Activated CD4-positive, alpha-beta T cell treated with anti-CD3 and anti-CD28 coated beads, Interleukin-2, amount 10 ng/mL, durations not matched to agents 7 days and 5 days (primary cell): ENCODE measurements at regions not wholly inside any gene's neighbourhood (a gene's known extent, or its start where the extent isn't known, plus 50 kb on each side); places are given as distances from the start of the nearest gene placed in this dataset.
A peak's percentile ranks its signal among the peaks of the same experiment; 100 is the strongest.

Source experiments
- CTCF ChIA-PET: fragments of 350-600 bp; sonication (Branson Sonifier 250); formaldehyde crosslinking; loops from one replicate; lab custom pipeline; 2021; ENCODE audit warnings: antibody characterized with exemption; lab: Charles Lee
- POLR2A ChIA-PET: fragments of 350-600 bp; sonication (Branson Sonifier 250); formaldehyde crosslinking; loops from one replicate; lab custom pipeline; 2021; ENCODE audit warnings: antibody characterized with exemption; lab: Charles Lee
- DNase-seq: peaks from one replicate; pipeline ENCODE4 v3.0.0-alpha.2; 2020
- H3K27ac Mint-ChIP-seq: one replicate; pipeline ENCODE4 v1.8.0; 2021; ENCODE audit warnings: mild to moderate bottlenecking, moderate library complexity, mixed read lengths
- H3K27me3 Mint-ChIP-seq: one replicate; pipeline ENCODE4 v1.8.0; 2021; ENCODE audit warnings: mixed read lengths
- H3K36me3 Mint-ChIP-seq: one replicate; pipeline ENCODE4 v1.8.0; 2021; ENCODE audit warnings: low read depth, mixed read lengths
- H3K4me1 Mint-ChIP-seq: one replicate; pipeline ENCODE4 v1.8.0; 2021; ENCODE audit warnings: mixed read lengths
- H3K4me3 Mint-ChIP-seq: one replicate; pipeline ENCODE4 v1.8.0; 2021; ENCODE audit warnings: mild to moderate bottlenecking, moderate library complexity, mixed read lengths
- H3K9me3 Mint-ChIP-seq: one replicate; pipeline ENCODE4 v1.8.0; 2021; ENCODE audit warnings: mixed read lengths

DNA sequence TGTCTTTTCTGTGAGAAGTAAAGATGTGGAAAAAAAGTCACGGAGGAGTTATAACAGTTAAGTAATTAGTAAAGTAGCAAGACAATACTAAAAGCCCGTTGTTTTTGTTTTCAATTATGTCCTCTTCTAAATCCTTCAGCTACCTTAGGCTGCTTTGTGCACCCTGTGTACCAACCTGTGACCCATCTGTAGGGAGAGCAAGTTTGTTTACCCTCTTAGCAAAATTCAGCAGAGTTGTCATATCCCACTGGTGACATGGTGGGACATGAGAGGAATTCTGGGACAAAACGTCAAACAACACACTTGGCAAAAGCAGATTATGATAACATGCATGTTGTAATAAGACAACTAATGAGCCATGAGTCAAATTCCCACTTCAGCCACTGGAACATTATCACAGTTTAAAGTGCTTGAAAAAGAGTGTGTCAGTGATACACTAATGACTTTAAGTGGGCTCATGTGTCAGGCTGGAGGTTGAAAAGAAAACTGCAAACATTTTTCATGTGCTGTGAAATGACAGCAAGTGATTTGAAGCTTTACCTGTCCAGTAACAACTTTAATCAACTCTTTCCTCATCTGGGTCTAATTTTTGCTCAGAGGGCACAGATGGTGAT, 392.8 kb upstream of the ACVR2A start:
- ChIA-PET CTCF (no interaction called here), POLR2A (no interaction called here)
- Mint-ChIP-seq H3K4me1 (peaks cover 10% of the 10 kb centered on the region), H3K27me3 (peaks cover 9% of the 10 kb centered on the region), H3K4me3 (no peak overlapping the region), H3K9me3 (peaks cover 3% of the 10 kb centered on the region), H3K36me3 (no peaks in the 10 kb centered on the region), H3K27ac (no peak overlapping the region)
- DNase-seq: no peak

DNA sequence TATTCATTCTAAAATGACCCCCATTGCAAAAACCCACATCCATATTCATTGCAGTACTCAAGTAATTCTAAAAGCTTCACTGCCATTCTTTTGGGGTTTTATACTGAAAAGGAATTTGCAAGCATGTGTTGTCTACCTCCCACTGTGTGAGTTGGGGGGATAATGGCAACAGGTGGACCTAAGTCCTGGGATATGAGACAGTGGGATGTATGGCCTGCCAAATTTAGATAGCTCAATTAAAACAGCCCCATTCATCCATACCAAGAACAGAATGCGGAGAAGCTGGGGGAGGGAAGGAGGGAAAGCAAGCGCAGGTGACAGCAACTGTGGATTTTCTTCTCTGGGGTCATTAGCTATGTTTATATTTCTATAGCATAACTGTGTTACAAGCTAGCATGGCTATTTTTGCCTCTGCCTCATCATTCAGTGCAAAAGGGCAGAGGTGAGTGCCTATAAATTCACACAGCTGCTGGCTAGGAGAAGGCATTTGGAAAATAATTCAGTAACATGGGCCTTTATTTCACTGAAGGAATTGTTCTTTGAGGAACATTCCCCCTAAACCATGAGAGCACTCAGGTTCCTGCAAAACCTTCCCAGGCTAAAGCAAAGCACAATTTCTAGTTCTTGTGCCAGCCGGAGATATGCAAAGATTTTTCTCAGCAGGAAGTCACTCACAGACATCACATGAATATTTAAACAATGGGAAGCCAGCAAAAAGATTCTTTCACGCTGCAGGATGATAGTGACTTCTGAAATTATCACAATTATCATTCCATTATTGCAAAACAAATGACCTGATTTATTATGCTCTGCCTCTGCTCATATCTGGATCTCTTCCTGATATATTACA, 393.9 kb upstream of the ACVR2A start:
- CTCF ChIA-PET: interaction anchor here (1.0 kb wide), 1 partner anchor 21 kb away, joined by 4 read pairs; no protein-coding TSS in a partner anchor
- no peak overlapping the region for H3K4me3 Mint-ChIP-seq
- peaks cover 10% of the 10 kb centered on the region for H3K4me1 Mint-ChIP-seq
- H3K36me3 Mint-ChIP-seq: no peaks in the 10 kb centered on the region
- peaks cover 9% of the 10 kb centered on the region for H3K27me3 Mint-ChIP-seq
- POLR2A ChIA-PET: no interaction called here
- H3K27ac Mint-ChIP-seq: no peak overlapping the region
- peaks cover 7% of the 10 kb centered on the region for H3K9me3 Mint-ChIP-seq
- DNase-seq: no peak

DNA sequence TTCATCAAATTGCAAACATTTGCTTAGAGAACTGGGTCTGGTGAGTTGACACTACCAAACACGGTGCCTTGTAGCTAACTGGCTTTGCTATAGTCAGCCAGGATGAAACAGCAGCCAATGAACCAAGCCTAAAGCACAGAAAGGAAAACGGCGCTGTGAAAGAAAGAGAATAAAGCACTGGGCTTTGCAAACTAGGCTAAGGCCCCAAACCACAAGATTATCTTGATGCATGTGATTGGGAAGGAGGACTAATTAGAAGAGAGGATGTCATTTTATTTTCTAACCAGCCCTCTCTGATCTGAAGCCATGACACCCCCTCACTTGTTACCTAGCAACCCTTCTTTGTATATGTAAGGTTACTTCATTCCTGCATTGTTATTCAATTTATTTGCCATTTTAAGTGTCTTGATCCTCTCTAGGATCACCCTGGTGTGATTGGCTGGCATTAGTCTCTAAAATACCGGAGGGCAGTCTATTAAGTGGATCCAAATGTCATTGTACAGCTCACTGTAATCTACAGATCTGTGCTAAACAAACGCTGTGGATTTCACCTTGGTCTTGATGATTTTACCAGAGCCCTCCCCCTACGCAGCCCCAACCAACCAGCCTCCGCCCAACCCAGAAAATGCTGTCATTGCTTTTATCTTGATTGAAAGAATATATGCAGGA, 395.4 kb upstream of the ACVR2A start:
- peaks cover 10% of the 10 kb centered on the region for H3K4me1 Mint-ChIP-seq
- H3K27ac Mint-ChIP-seq: peak overlapping the region; percentile 52
- peaks cover 9% of the 10 kb centered on the region for H3K27me3 Mint-ChIP-seq
- H3K4me3 Mint-ChIP-seq: no peak overlapping the region
- ChIA-PET CTCF (no interaction called here), POLR2A (no interaction called here)
- H3K36me3 Mint-ChIP-seq: peaks cover 2% of the 10 kb centered on the region
- DNase-seq: peak; percentile 8
- H3K9me3 Mint-ChIP-seq: peaks cover 8% of the 10 kb centered on the region

DNA sequence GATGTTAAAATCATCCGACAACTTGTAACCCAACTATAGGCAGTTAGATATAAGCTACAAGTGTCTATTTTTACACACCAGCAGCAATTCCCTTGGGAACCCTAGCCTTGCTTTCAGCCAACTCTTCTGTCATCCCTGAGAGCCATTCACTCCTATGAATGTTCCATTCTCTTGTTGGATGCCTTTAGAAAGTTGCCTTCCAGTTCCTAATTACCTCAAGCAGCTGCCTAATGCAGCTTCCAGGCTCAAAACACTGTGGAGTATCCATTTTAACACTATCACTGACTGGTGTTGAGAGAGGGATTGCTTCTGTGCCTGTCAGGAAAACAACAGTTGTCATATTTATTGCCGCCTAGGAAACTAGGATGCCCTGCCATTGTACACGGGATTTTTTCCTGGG, 402.0 kb upstream of the ACVR2A start:
- H3K4me1 Mint-ChIP-seq: no peaks in the 10 kb centered on the region
- no peak for DNase-seq
- H3K36me3 Mint-ChIP-seq: peaks cover 2% of the 10 kb centered on the region
- H3K9me3 Mint-ChIP-seq: peaks cover 10% of the 10 kb centered on the region
- POLR2A ChIA-PET: no interaction called here
- no peak overlapping the region for H3K4me3 Mint-ChIP-seq
- CTCF ChIA-PET: no interaction called here
- H3K27ac Mint-ChIP-seq: no peak overlapping the region
- peaks cover 4% of the 10 kb centered on the region for H3K27me3 Mint-ChIP-seq

DNA sequence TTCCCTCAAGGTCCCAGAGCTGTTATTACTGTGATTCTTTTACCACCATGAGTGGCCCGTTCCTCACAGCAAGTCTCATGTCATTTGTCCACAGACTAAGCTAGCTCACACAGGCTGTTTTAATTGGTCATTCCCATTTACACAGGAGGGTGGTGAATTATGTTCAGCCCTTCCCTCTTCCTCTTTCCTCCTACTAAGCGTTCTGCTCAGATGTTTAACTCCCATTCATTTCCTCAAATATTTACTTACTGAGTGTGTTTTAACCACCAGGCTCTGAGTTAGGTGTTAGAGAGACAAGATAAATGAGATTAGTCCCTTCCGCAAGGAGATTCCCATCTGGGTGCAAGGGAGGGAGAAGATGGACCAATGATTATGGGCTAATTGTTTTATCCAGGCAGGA, 403.6 kb upstream of the ACVR2A start:
- H3K27ac Mint-ChIP-seq: no peak overlapping the region
- peaks cover 8% of the 10 kb centered on the region for H3K9me3 Mint-ChIP-seq
- POLR2A ChIA-PET: no interaction called here
- H3K4me1 Mint-ChIP-seq: no peaks in the 10 kb centered on the region
- no peak for DNase-seq
- peaks cover 4% of the 10 kb centered on the region for H3K27me3 Mint-ChIP-seq
- H3K4me3 Mint-ChIP-seq: no peak overlapping the region
- peaks cover 2% of the 10 kb centered on the region for H3K36me3 Mint-ChIP-seq
- CTCF ChIA-PET: interaction anchor here (1.5 kb wide), 1 partner anchor 10 kb away, joined by 4 read pairs; no protein-coding TSS in a partner anchor

DNA sequence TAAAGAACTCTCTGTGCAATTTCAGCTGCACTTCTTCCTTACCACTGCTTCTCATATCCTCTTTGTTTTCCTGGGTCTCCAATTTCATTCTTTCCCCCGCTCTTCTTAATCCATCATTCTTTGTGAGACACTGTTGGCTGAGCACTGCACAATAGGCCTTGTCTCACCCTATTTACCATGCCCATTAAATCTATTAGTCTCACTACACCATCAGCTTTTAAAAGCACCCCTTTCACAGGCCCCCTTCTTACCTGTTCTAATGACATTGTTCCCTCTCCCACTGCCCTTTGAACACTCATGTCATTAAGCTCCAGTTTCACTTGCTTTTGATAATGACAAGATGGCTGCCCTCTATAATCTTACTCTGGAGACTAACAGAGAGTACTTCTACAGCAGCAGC, 404.1 kb upstream of the ACVR2A start:
- Mint-ChIP-seq H3K4me3 (no peak overlapping the region), H3K27ac (no peak overlapping the region), H3K36me3 (peaks cover 2% of the 10 kb centered on the region), H3K4me1 (no peaks in the 10 kb centered on the region), H3K27me3 (peaks cover 4% of the 10 kb centered on the region), H3K9me3 (peaks cover 6% of the 10 kb centered on the region)
- CTCF ChIA-PET: interaction anchor here (1.5 kb wide), 1 partner anchor 9 kb away, joined by 4 read pairs; no protein-coding TSS in a partner anchor
- DNase-seq: no peak
- POLR2A ChIA-PET: no interaction called here

DNA sequence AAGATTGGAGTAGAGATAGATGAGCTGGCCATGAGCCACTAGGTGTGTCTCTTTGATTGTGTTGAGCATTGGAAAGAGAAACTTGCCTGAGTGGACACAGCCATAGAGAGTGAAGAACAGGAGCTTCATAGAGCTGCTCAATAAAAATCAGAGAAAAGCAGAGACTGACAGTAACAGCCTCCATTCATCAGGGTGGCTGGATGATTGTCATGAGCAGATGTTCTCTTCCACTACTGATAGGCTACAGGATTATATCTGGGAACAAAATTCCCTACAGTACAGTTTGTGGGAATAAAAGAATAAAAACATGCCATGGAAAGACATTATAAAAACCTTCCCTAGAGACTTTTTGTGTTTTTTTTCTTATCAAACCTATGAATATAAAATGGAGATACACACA, 404.8 kb upstream of the ACVR2A start:
- DNase-seq: no peak
- Mint-ChIP-seq H3K36me3 (no peaks in the 10 kb centered on the region), H3K9me3 (peaks cover 3% of the 10 kb centered on the region), H3K4me3 (no peak overlapping the region), H3K27ac (no peak overlapping the region), H3K27me3 (peaks cover 4% of the 10 kb centered on the region), H3K4me1 (no peaks in the 10 kb centered on the region)
- CTCF ChIA-PET: interaction anchor here (1.5 kb wide), 1 partner anchor 9 kb away, joined by 4 read pairs; no protein-coding TSS in a partner anchor
- POLR2A ChIA-PET: no interaction called here

DNA sequence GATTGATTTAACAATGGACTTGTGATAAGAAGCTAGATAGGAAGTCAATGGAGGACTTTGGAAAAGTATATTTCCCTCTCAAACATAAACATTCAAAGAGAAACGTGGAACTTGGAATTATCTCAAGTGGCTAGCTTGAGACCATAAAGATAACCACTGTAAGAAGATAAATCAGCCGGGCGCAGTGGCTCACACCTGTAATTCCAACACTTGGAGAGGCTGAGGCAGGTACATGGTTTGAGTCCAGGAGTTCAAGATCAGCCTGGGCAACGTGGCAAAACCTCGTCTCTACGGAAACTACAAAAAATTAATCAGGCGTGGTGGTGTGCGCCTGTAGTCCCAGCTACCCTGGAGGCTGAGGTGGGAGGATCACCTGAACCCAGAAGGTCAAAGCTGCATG, 405.9 kb upstream of the ACVR2A start:
- Mint-ChIP-seq H3K4me3 (no peak overlapping the region), H3K9me3 (peaks cover 3% of the 10 kb centered on the region), H3K27ac (no peak overlapping the region), H3K36me3 (no peaks in the 10 kb centered on the region), H3K4me1 (no peaks in the 10 kb centered on the region), H3K27me3 (peaks cover 4% of the 10 kb centered on the region)
- ChIA-PET POLR2A (no interaction called here), CTCF (no interaction called here)
- DNase-seq: no peak

DNA sequence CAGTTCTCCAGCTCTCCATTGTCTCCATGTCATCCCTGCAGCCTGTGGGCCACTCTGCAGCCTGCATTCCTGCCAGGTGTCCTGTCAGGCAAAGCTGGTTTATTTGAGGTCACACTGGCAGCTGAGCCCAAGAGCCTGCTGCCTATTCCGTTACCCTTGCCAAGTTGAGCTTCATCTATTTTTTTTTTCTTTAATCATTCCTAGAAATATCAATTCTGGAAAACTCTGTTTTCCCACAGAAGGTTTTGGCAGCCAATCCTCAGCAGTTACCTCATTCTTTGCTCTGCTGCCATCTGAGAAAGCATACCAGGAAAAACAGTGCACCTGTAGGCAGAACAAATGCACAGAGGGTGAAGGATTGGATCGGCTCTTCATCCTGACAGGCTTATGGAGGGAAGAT, 411.0 kb upstream of the ACVR2A start:
- H3K27me3 Mint-ChIP-seq: no peaks in the 10 kb centered on the region
- POLR2A ChIA-PET: no interaction called here
- no peak for DNase-seq
- H3K36me3 Mint-ChIP-seq: no peaks in the 10 kb centered on the region
- H3K4me3 Mint-ChIP-seq: no peak overlapping the region
- CTCF ChIA-PET: no interaction called here
- peaks cover 6% of the 10 kb centered on the region for H3K4me1 Mint-ChIP-seq
- no peak overlapping the region for H3K27ac Mint-ChIP-seq
- peaks cover 6% of the 10 kb centered on the region for H3K9me3 Mint-ChIP-seq

DNA sequence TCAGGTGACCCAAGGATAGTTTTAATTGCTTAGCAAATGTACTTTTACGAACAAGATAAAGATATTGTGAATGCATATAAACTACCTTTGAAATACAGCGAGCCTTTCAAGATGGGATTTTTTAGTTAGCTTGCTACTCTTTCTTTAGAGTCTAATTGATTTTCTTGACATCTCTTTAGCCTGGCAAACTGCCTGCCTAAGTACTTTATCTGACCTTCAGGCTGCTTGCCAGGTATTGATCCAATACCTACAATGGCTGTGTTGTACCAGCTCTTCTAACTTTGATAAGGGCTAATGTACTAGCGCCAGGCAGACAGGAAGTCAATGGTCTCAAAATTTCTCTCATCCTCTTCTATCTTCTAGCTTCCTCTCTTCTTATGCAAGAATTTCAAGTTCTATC, 414.4 kb upstream of the ACVR2A start:
- ChIA-PET CTCF (no interaction called here), POLR2A (no interaction called here)
- Mint-ChIP-seq H3K27me3 (no peaks in the 10 kb centered on the region), H3K9me3 (peaks cover 6% of the 10 kb centered on the region), H3K4me3 (no peak overlapping the region), H3K36me3 (no peaks in the 10 kb centered on the region), H3K27ac (no peak overlapping the region), H3K4me1 (peaks cover 8% of the 10 kb centered on the region)
- DNase-seq: no peak

DNA sequence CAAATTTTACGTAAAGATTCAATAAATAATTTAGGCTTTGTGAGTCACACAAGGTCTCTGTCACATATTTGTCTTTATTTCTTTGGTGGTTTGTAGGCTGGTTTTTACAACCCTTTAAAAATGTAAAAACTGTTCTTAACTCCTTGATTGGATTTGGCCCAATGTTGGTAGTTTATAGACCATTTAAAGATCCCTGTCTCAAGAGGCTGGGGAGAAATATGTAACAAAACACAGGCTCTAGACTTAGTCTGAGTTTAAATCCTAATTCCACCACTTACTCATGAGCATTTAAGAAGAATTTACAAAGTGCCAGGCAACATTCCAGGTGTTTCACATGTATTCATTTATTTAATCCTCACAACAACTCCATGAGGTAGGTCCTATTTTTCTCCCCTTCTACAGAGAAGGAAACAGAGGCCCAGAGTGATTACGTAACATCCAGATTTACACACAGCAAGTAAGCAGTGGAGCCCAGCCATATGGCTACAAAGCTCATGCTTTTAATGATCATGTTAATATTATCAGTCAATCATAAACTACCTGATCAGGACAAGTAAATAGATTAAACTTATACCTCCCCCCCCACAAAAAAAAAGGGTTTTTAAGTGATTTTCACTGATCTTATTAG, 416.6 kb upstream of the ACVR2A start:
- no peak overlapping the region for H3K27ac Mint-ChIP-seq
- ChIA-PET CTCF (interaction anchor here (0.6 kb wide), 1 partner anchor 168 kb away, joined by 3 read pairs; no protein-coding TSS in a partner anchor), POLR2A (no interaction called here)
- H3K27me3 Mint-ChIP-seq: no peaks in the 10 kb centered on the region
- DNase-seq: no peak
- no peaks in the 10 kb centered on the region for H3K36me3 Mint-ChIP-seq
- H3K4me3 Mint-ChIP-seq: no peak overlapping the region
- peaks cover 6% of the 10 kb centered on the region for H3K9me3 Mint-ChIP-seq
- H3K4me1 Mint-ChIP-seq: peaks cover 8% of the 10 kb centered on the region

DNA sequence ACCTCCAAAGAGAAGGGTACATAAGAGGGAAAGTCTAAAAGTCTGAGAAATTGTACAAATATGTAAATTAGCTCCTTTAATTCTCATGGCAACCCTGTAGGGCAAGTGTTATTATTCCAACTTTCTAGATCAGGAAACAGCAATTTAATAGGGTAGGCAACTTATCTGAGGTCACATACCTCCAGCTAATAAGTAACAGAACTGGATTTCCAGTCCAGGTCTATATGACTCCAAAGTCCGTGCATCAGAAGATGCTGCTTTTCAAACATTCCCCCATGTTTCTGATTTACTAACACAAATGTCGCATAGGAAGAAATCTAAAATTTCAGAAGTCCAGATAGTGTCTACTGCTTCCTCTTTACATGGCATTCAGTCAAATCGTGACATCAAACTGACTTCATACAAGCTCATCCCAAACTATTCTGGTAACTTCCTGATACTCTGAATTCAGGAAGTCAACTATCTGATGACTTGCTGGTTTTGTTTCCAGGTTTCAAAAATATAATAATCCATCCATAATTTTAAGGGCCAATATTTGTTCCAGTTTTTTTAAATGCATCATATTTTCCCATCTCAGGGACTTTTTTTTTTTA, 419.3 kb upstream of the ACVR2A start:
- H3K4me3 Mint-ChIP-seq: no peak overlapping the region

More for the DNA sequence above, 419.3 kb upstream of the ACVR2A start:
- CTCF ChIA-PET: no interaction called here
- Mint-ChIP-seq H3K9me3 (no peaks in the 10 kb centered on the region), H3K4me1 (peaks cover 9% of the 10 kb centered on the region), H3K27ac (no peak overlapping the region), H3K27me3 (no peaks in the 10 kb centered on the region), H3K36me3 (no peaks in the 10 kb centered on the region)
- no peak for DNase-seq
- POLR2A ChIA-PET: no interaction called here
